Fibroblast of gingiva (primary cell): ENCODE measurements at regions not wholly inside any gene's neighbourhood (a gene's known extent, or its start where the extent isn't known, plus 50 kb on each side); places are given as distances from the start of the nearest gene placed in this dataset.

ENCODE experiments used
- DNase-seq: peaks from one replicate; pipeline ENCODE4 v3.0.0-alpha.2; 2011; ENCODE audit warnings: low read depth

DNA sequence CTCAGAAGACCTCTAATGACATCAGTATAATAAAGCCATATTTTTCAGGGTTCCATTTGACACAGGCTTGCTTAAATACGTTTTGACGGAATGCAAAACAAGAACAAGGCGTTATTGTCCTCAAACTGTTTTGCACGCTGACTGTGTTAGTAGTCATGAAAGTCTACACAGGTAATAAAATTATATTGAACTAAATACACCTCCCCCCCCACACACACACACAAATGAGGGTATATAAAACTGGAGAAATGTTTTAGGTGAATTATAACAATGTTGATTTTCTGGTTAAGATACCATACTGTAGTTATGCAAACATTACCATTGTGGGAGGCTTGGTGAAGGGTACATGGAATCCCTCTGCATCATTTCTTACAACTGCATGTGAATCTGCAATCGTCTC is 257.1 kb upstream of the ARRDC4 start:
- no peak for DNase-seq

GRCh38 chr15:97706059-97706458 is 254.4 kb upstream of the ARRDC4 start:
- no peak for DNase-seq

GRCh38 chr15:97708252-97708651 is 252.3 kb upstream of the ARRDC4 start:
- no peak for DNase-seq

GRCh38 chr15:97712530-97712929 is 248.0 kb upstream of the ARRDC4 start:
- DNase-seq: no peak

DNA sequence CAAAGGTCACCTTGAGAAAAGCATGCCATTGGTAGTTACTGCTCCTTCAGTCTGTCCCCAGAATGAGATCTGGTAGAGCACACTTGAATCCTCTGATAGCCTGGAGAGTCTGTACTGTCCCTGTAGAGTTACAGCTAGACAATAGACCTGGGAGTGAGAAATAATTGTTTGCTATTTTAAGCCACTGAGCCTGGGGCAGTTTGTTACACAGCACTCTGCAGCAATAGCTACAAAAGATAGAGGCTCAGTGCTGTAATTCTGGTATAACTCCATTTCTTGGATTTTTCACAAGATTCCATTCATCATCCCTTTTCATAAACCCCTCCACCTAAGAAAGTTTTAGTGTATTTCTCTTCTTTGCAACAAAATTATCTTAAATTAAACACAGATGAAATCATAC is 242.7 kb upstream of the ARRDC4 start:
- no peak for DNase-seq

DNA sequence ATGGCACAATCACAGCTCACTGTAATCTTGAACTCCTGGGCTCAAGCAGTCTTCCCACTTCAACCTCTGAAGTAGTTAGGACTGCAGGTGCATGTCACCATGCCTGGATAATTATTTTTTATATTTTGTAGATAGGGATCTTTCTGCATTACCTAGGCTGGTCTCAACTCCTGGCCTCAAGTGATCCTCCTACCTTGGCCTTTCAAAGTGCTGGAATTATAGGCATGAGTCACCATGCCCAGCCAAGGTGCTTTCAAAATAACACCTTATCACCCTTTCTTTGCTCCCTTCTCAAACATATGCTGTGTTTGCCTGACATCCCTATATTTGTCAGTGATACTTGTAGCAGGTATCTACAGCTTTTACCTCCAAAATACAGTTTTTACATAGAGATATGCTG is 242.0 kb upstream of the ARRDC4 start:
- no peak for DNase-seq

DNA sequence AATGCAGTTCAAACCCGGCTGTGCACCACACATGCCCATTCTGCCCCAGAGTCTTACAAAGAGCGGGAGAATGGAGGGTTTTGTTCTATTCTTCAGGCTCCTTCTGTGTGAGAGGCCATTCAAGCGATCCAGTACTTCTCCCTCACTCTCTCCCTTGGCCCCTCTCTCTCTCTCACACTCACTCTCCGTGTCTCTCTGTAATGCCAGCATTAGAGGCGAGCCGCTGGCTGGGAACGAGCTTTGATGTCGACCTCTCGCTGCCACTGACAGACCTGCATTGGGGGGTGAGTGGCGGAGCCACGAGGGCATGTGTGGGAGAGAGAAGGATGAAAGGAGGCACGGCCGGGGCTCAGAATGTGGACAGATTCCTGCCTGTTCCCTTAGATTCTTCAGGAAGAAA is 231.7 kb upstream of the ARRDC4 start:
- no peak for DNase-seq

DNA sequence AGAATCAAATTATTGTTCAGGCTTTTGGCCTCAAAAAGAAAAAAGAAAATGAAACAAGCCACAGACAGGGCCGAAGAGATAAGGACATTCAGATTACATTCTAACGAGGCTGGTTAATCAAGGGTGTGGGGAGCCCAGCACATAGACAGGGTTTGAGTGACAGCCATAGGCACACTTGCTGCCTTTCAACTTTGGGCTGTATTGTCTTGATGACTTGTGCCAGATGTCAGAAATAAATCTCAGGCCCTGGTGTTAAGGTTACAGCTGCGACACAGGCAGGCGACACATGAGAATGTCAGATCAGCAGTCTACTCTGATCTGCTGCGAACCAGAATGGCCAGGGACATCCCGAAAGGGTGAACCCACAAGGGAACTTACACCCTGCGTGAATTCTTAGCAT is 231.2 kb upstream of the ARRDC4 start:
- no peak for DNase-seq

- DNase-seq: no peak
These were observed 230.2 kb upstream of the ARRDC4 start for GRCh38 chr15:97730315-97730714.

GRCh38 chr15:97731859-97732258 is 228.6 kb upstream of the ARRDC4 start:
- DNase-seq: no peak

- no peak for DNase-seq
These were observed 227.1 kb upstream of the ARRDC4 start for GRCh38 chr15:97733373-97733772.

DNA sequence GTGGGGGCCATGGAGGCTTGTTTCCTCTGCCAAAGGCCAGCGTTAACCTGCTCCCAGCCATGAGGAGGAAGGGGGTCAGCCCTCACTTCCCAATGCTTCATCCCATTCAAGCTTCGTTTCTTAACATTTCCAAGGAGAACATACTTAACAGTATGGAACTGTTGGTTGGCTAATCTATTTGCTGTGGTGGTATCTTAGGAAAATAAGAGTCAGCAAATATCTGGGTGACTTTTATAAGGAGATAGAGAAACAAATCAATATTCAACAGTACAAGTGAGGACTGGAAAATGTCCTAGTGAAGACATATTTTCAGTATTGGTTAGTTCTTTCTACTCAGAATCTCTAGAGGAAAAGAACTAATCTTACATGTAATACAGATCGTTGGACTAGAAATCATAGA is 223.8 kb upstream of the ARRDC4 start:
- DNase-seq: no peak

DNA sequence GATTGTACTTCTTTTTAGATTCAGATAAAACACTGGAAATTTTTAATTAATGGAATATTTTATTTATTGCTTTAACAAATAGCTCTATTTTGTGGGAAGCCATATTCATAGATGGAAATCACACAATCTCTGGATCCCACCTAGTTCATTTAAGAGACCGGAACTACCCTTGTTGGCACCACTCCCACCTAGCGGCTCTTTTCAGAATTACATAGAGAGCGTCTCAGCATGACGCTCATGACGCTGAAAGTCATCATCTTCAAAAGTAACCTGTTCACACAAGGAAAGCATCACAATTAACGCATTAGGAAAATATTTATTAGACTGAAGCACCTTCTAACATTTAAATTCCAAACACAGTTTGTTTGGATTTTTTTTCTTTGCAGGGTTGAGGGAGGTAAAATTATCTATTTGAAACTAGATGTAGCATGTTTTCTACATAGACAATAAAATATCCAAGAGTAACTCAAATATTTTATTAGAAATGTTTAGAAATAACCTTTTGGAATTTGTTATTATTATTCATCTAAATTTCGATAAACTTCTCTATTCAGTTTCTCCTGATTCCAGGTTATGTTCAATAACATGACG is 214.9 kb upstream of the ARRDC4 start:
- no peak for DNase-seq

DNA sequence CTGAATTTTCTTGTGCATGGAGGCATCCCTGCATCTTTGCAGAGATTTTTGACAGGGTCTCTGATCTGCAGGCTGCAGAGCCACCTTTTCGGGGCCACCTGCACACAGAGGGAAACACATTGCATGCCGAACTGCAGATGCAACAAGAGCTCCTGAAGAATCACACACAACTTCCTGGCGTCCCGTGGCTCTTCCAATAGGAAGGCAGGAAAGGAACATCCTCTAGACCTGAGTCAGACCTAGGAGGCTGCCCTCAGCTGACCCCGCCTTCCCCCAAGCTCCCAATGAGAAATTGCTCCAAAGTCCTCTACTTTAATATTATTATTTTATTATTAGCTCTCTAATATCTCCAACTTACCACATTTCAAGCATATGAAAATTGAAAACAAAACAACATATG is 213.2 kb upstream of the ARRDC4 start:
- DNase-seq: no peak

DNA sequence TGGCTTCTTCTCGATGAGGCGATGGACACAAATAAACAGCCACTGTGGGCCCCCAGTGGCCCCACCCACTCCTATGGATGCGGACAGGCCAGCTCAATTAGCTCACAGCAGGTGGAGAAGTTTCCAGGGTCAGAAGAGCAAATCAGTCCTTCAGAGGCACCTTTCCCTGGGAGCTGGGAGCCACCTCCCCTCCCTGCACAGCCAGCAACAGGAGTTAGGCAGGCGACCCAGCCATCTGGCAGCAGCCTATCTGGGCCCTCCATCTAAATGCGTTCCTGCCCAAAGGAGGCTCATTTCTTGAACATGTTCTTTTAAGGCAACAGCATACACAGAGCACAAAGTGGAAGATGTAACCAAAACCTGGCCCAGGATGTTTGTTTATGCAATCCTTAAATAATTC is 211.9 kb upstream of the ARRDC4 start:
- no peak for DNase-seq

GRCh38 chr15:97750060-97750459 is 210.4 kb upstream of the ARRDC4 start:
- no peak for DNase-seq

DNA sequence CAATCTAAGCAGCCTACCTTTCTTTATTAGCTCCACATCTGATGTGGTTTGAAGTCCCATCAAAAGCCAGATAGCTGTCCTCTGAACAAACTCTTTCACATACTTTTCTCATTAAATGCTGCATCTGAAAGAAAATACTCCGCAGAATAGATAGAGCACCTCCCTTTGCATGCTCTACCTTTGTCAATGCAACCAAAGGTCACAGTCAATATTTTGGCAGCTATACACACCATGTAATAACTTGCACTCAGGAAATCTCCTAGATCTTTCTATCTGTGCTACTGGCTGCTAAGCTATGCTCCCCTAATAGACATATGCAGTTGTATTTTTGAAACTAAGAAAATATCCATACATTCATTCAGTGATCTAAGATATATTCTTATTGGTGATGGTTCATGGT is 204.8 kb upstream of the ARRDC4 start:
- no peak for DNase-seq

DNA sequence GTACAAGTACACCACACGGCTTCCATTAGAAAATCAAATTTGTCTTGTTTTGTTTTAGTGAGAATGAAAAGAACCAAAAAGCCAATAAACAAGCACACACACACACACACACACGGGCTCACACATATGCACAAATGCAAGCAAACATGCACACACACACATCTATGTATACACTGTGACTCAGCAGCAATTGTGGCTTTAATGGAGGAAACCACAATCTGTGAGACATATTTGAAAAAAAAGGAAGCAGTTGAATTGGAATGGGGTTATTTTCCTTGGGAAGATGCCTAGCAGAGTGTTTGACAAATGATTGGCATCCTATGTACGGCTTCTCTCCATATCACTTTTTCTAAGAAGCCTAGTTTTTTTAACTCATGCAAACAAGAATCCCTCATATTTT is 201.1 kb upstream of the ARRDC4 start:
- no peak for DNase-seq

GRCh38 chr15:97761110-97761509 is 199.4 kb upstream of the ARRDC4 start:
- no peak for DNase-seq

- no peak for DNase-seq
These were observed 177.3 kb upstream of the ARRDC4 start for GRCh38 chr15:97783240-97783639.

- DNase-seq: no peak
These were observed 173.8 kb upstream of the ARRDC4 start for GRCh38 chr15:97786741-97787140.

DNA sequence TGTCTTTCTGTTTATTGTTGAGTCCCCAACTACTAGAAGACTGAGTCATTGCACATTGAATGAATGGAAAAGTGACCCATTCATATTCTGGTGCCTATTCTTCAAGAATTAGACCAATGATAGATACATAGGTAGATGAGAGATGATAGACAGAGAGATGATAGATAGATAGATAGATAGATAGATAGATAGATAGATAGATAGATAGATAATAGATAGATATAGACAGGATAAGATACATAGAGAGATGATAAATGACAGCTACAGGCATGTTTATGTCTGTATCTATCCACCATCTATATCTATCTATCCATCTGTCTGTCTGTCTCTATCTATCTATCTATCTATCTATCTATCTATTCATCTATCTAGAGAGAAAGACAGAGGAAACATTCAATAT is 170.3 kb upstream of the ARRDC4 start:
- DNase-seq: no peak

DNA sequence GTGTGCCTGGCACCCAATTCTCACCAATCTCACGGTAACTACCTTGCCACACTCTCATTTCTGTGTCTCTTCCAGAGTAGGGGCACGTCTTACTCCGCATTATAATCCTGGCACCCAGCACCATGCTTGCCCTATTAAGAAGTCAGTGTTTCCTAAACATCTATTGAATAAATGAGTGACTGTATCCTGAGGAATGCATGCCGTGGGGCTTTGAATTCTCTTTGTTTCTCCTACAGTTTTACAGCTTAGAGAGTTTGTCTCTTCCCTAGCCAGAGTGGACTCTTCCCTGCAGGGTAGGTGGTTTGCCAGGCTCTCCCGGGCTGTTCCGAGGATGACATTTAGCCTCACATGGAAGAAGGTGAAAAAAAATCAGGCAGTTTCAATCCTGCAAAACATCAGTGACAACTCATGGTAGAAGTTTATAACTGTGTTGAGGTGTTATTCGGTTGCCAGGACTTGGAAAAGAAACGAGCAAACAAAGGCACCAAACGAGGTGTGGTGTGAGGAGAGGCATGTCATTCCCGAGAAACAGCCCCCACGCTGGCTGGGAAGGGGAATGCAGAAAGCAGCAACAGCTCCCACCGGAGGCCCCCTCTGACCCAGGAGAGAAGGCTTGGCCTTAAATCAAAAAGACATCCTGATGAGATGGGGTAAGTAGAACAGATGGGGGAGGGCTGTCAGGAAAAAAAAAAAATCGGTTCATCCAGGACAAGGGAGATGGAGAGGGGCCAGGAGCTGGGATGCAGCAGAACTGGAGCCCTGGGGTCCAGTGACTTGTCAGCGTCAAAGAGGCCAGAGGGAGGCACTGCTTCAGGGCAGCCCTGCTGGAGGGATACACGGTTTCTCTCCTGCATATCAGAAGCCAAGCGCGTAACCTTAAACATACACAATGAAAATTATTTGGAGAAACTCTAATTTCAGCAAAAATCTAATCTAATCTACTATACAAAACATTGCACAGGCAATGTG is 168.4 kb upstream of the ARRDC4 start:
- DNase-seq: no peak

- DNase-seq: no peak
These were observed 155.6 kb upstream of the ARRDC4 start for GRCh38 chr15:97804950-97805349.
